GM18505 (cell line): ENCODE measurements at regions not wholly inside any gene's neighbourhood (a gene's known extent, or its start where the extent isn't known, plus 50 kb on each side); places are given as distances from the start of the nearest gene placed in this dataset.
"Not testable (repeated sequence)": the region's sequence is repeated elsewhere in the genome, so short reads cannot be mapped to it uniquely, and the experiment has no call there.

ENCODE experiments used
- ATAC-seq: cut with Tn5 transposase; IDR thresholded peaks from one replicate; pipeline ENCODE4 v1.9.1; 2021; ENCODE audit not compliant: unreplicated experiment
- POLR2A ChIP-seq: IDR thresholded peaks from 4 replicates; pipeline ENCODE4 v1.6.1; 2011; ENCODE audit warnings: borderline replicate concordance; ENCODE audit not compliant: insufficient read depth, insufficient read length; ENCODE audit errors: extremely low read depth

GRCh38 chr6:128580224-128581110 is 60.1 kb upstream of the PTPRK start:
- no peak for ATAC-seq

GRCh38 chr6:128575254-128575653 is 54.9 kb upstream of the PTPRK start:
- ATAC-seq, result not testable (repeated sequence)

More at GRCh38 chr6:128580224-128581110, 60.1 kb upstream of the PTPRK start:
- no peak for TF ChIP-seq POLR2A

GRCh38 chr6:128574402-128574801 is 54.0 kb upstream of the PTPRK start:
- no peak for ATAC-seq
- TF ChIP-seq POLR2A, result no peak

- no peak for TF ChIP-seq POLR2A
- no peak for ATAC-seq
Measured at GRCh38 chr6:128573036-128573435, 52.6 kb upstream of the PTPRK start.

- no peak for ATAC-seq
- TF ChIP-seq POLR2A, result no peak
Measured at GRCh38 chr6:128572294-128572693, 51.9 kb upstream of the PTPRK start.

- no peak for ATAC-seq
- TF ChIP-seq POLR2A, result no peak
Measured at GRCh38 chr6:128570680-128571063, 50.3 kb upstream of the PTPRK start.

- TF ChIP-seq POLR2A, result no peak
- ATAC-seq, result no peak
Measured at GRCh38 chr6:128569732-128570679, 49.6 kb upstream of the PTPRK start.
